ENCODE measurements at regions not wholly inside any gene's neighbourhood (a gene's known extent, or its start where the extent isn't known, plus 50 kb on each side); places are given as distances from the start of the nearest gene placed in this dataset.

DNA sequence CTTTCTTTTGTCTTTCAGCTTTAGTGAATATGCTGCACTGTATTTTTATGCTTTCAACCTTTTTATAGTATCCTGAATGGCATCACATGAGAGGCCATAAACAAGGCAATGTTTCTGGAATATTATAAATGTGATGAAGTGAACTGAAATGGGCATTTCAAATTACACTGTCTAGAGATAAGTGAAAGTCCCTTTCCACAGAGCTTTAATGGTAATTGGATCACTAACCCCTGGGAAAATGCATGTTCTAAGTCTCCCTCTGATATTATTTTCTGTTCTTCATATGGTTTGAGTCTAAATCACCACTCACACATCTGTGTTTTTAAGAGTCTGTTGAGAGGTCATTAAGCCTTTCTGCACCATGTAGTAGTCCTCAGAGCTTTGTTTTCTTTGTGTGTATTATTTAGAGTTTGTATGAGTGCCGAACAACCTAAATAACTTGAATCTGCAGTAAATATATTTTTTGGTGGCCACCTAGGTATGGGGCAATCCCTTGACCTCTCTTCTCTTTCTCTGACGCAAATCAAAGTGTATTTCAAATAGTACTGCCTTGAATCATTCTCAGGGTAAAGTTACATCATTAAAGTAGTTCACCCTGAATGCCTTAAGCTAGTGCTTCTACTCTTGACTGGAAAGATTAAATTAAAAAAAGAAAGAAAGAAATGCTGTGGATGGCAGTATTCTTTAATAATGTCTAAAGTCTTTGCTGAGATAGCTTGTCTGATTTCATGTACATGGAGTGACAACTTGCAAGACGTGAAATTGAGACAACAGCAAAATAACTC, 1931.0 kb upstream of the CDH6 start:
- intact Hi-C loops (cut with DNase I) = no loop called here
- WGBS, 2 donors = 58 to 59% methylated on average over 3 of the region's 3 CpGs
- no peak for ATAC-seq

DNA sequence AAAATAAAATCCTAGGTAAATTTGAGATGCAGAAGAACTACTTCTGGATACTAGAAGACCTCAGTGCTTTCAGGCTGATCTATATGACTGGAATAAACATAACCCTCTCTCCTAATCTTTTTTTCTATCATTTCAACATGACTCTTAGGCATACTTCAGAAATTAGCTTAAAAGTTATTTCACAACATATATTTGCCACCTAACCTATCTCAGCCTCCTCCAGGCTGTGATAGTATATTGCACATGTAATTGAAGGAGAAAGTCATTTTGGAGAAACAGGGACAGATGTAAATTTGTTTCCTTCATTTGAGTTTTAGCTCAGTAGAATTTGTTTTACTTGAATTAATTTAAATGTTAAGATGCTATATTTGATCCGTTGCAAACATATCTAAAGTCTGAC, 1932.3 kb upstream of the CDH6 start:
- Histone ChIP-seq H3K4me3 (no peak overlapping the region), H3K27me3 (no peaks in the 10 kb centered on the region), H3K9me3 (no peaks in the 10 kb centered on the region), H3K27ac (no peak overlapping the region), H3K4me1 (no peaks in the 10 kb centered on the region), H3K36me3 (replicated peaks in 1 of 2; ENCODE audit: insufficient read depth in 1 of 2, low read depth in 2 of 2) (no peaks in the 10 kb centered on the region)
- TF ChIP-seq, protein P1, sequence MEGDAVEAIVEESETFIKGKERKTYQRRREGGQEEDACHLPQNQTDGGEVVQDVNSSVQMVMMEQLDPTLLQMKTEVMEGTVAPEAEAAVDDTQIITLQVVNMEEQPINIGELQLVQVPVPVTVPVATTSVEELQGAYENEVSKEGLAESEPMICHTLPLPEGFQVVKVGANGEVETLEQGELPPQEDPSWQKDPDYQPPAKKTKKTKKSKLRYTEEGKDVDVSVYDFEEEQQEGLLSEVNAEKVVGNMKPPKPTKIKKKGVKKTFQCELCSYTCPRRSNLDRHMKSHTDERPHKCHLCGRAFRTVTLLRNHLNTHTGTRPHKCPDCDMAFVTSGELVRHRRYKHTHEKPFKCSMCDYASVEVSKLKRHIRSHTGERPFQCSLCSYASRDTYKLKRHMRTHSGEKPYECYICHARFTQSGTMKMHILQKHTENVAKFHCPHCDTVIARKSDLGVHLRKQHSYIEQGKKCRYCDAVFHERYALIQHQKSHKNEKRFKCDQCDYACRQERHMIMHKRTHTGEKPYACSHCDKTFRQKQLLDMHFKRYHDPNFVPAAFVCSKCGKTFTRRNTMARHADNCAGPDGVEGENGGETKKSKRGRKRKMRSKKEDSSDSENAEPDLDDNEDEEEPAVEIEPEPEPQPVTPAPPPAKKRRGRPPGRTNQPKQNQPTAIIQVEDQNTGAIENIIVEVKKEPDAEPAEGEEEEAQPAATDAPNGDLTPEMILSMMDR (IDR thresholded peaks at IDR 0.05) = no peak
- TF ChIP-seq POLR2A (IDR thresholded peaks at IDR 0.05) = no peak
- no peak for DNase-seq
- intact Hi-C loops (cut with DNase I) = no loop called here
- ATAC-seq = no peak
- WGBS, 2 donors = 40 to 58% methylated on average over 1 of the region's 1 CpG

More for the DNA sequence above, 1931.0 kb upstream of the CDH6 start:
- TF ChIP-seq, protein P1 (IDR thresholded peaks at IDR 0.05) = no peak
- TF ChIP-seq POLR2A (IDR thresholded peaks at IDR 0.05) = no peak
- Histone ChIP-seq H3K36me3 (replicated peaks in 1 of 2; ENCODE audit: insufficient read depth in 1 of 2, low read depth in 2 of 2) (no peaks in the 10 kb centered on the region), H3K27me3 (no peaks in the 10 kb centered on the region), H3K4me3 (no peak overlapping the region), H3K4me1 (no peaks in the 10 kb centered on the region), H3K9me3 (no peaks in the 10 kb centered on the region), H3K27ac (no peak overlapping the region)
- DNase-seq = no peak

DNA sequence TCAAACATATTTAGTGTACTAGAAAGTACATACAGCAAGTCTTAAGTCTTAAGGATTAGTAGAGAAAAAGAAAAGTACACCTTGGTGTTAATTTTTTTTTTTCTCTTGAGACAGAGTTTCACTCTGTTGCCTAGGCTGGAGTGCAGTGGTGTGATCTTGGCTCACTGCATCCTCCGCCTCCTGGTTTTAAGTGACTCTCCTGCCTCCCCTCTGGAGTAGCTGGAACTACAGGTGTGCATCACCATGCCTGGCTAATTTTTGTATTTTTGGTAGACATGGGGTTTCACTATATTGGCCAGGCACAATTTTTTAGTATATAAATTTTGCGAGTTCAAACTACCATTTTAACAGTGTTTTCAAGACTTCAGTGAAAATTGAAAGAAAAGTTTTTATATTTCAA, 1941.1 kb upstream of the CDH6 start:
- DNase-seq (no peak), ATAC-seq (no peak)
- H3K36me3 ChIP-seq (replicated peaks in 1 of 2; ENCODE audit: insufficient read depth in 1 of 2, low read depth in 2 of 2) = no peaks in the 10 kb centered on the region
- TF ChIP-seq POLR2A (IDR thresholded peaks at IDR 0.05) = no peak
- TF ChIP-seq, protein P1 (IDR thresholded peaks at IDR 0.05) = no peak
- no peaks in the 10 kb centered on the region for H3K27me3 ChIP-seq
- no peaks in the 10 kb centered on the region for H3K9me3 ChIP-seq
- 51 to 60% methylated on average over 2 of the region's 2 CpGs for WGBS, 2 donors
- intact Hi-C loops (cut with DNase I) = no loop called here
- no peak overlapping the region for H3K4me3 ChIP-seq
- no peak overlapping the region for H3K27ac ChIP-seq
- no peaks in the 10 kb centered on the region for H3K4me1 ChIP-seq

DNA sequence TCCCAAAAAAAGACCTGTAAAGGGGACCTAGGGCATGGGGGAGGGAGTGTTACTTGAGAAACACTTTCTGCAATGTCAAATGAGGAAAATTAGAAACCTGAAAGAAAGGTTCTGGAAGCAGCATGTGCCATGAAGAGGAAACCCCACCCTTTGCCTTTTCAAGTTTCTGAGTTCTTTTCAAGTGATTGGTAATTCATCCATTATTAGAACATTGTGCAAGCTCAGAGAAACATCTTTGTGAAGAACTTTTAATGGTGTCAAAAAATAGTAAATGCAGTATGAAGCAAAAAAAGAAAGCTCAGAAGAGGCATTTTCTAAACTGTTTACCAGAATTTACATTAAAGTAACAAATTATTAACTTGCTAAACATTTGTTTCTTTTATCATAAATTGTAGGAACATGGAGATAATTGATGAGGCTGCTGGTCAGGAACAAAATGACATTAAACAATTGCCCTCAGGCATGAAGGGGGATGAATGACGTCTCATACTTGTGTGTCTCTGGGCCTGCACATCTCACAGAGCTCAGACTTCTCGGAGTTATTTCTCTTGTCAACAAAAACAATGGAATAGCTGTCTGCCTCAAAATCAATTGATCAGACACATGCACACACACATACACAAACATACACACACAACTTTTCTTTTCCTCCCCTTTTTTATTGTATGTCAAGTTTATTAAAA, 1946.0 kb upstream of the CDH6 start:
- Histone ChIP-seq H3K4me1 (no peaks in the 10 kb centered on the region), H3K4me3 (no peak overlapping the region), H3K27me3 (no peaks in the 10 kb centered on the region), H3K36me3 (replicated peaks in 1 of 2; ENCODE audit: insufficient read depth in 1 of 2, low read depth in 2 of 2) (no peaks in the 10 kb centered on the region), H3K9me3 (no peaks in the 10 kb centered on the region), H3K27ac (no peak overlapping the region)
- 10 to 15% methylated on average over 2 of the region's 2 CpGs for WGBS, 2 donors
- TF ChIP-seq, protein P1 (IDR thresholded peaks at IDR 0.05) = no peak
- no peak for TF ChIP-seq POLR2A (IDR thresholded peaks at IDR 0.05)
- ATAC-seq (no peak), DNase-seq (no peak)
- intact Hi-C loops (cut with DNase I) = no loop called here

Measured in body of pancreas (tissue), 4 donors.